ENCODE measurements at regions not wholly inside any gene's neighbourhood (a gene's known extent, or its start where the extent isn't known, plus 50 kb on each side); places are given as distances from the start of the nearest gene placed in this dataset.

- H4K20me1 ChIP-seq (ENCODE audit: control insufficient read depth, insufficient read depth, insufficient read length) = no peaks in the 10 kb centered on the region
- TF ChIP-seq, protein P1, sequence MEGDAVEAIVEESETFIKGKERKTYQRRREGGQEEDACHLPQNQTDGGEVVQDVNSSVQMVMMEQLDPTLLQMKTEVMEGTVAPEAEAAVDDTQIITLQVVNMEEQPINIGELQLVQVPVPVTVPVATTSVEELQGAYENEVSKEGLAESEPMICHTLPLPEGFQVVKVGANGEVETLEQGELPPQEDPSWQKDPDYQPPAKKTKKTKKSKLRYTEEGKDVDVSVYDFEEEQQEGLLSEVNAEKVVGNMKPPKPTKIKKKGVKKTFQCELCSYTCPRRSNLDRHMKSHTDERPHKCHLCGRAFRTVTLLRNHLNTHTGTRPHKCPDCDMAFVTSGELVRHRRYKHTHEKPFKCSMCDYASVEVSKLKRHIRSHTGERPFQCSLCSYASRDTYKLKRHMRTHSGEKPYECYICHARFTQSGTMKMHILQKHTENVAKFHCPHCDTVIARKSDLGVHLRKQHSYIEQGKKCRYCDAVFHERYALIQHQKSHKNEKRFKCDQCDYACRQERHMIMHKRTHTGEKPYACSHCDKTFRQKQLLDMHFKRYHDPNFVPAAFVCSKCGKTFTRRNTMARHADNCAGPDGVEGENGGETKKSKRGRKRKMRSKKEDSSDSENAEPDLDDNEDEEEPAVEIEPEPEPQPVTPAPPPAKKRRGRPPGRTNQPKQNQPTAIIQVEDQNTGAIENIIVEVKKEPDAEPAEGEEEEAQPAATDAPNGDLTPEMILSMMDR (conservative IDR thresholded peaks at IDR 0.05) = no peak
- no peaks in the 10 kb centered on the region for H3K79me1 ChIP-seq (ENCODE audit: insufficient read depth, low read depth, low read length, poor library complexity, severe bottlenecking)
- H3K4me1 ChIP-seq (ENCODE audit: insufficient read depth, low read length) = no peaks in the 10 kb centered on the region
- no peaks in the 10 kb centered on the region for H3K27me3 ChIP-seq (ENCODE audit: insufficient read depth, low read length)
- H3K9me3 ChIP-seq (ENCODE audit: control insufficient read depth, low read depth, low read length) = no peaks in the 10 kb centered on the region
- no peak overlapping the region for H3K14ac ChIP-seq (ENCODE audit: insufficient read depth, low read length)
- no peak overlapping the region for H3K4ac ChIP-seq (ENCODE audit: low read depth, low read length)
- no peak overlapping the region for H4K91ac ChIP-seq (ENCODE audit: insufficient read length, low read depth, low read length)
- no peak overlapping the region for H2BK5ac ChIP-seq (ENCODE audit: insufficient read length, low read length)
- H3K27me3 Mint-ChIP-seq (ENCODE audit: low read depth) = no peaks in the 10 kb centered on the region
- H2BK20ac ChIP-seq (ENCODE audit: low read depth, low read length, poor library complexity, severe bottlenecking) = no peak overlapping the region
- H3K56ac ChIP-seq (ENCODE audit: insufficient read length, low read depth, low read length) = no peak overlapping the region
- H3K4me2 ChIP-seq (ENCODE audit: insufficient read depth, insufficient read length, low read length) = no peak overlapping the region
- H3K9me3 Mint-ChIP-seq = peaks cover 0 to 3% of the 10 kb centered on the region in 2 experiments; a peak in 1 of 5 replicates
- no peak overlapping the region for H3K23ac ChIP-seq (ENCODE audit: insufficient read length, low read depth, low read length)
- no peak overlapping the region for H3K27ac ChIP-seq (ENCODE audit: insufficient read length, low read depth, low read length)
- H2BK120ac ChIP-seq (ENCODE audit: low read depth, low read length, poor library complexity, severe bottlenecking) = no peak overlapping the region
- H3K4me3 Mint-ChIP-seq = no peak overlapping the region
- H3K23me2 ChIP-seq (ENCODE audit: insufficient read length, low read depth, low read length, poor library complexity, severe bottlenecking) = no peaks in the 10 kb centered on the region
- WGBS (ENCODE audit: extremely low coverage, insufficient read length, low lambda C conversion rate) = no CpG with 5 or more reads among the region's 2 CpGs
- no peak overlapping the region for H3K9ac ChIP-seq (ENCODE audit: extremely low read depth, insufficient read length, low read length)
- peaks cover 0 to 2% (median 0%) of the 10 kb centered on the region in 3 experiments; a peak in 1 of 7 replicates for H3K36me3 Mint-ChIP-seq (ENCODE audit: insufficient read depth in 1 of 3, low read depth in 3 of 3)
- no peak overlapping the region for H2BK12ac ChIP-seq (ENCODE audit: insufficient read length, low read depth, low read length)
- no peak overlapping the region for H2AFZ ChIP-seq (ENCODE audit: low read length)
- no peak overlapping the region for H4K5ac ChIP-seq (ENCODE audit: insufficient read length, low read depth, low read length)
- H2AK5ac ChIP-seq (ENCODE audit: insufficient read length, low read length) = no peak overlapping the region
- H3K18ac ChIP-seq (ENCODE audit: insufficient read length, low read depth, low read length) = no peak overlapping the region
- no peak overlapping the region for H3K27ac Mint-ChIP-seq
- no peak overlapping the region for H2BK15ac ChIP-seq (ENCODE audit: low read depth, low read length)
- H4K8ac ChIP-seq (replicated peaks; ENCODE audit: insufficient read length, low read depth, low read length) = no peak overlapping the region
- H3K79me2 ChIP-seq (ENCODE audit: insufficient read depth, low read length) = no peaks in the 10 kb centered on the region
- no peak overlapping the region for H3T11ph ChIP-seq (ENCODE audit: low read length)
- H3K4me1 Mint-ChIP-seq = no peaks in the 10 kb centered on the region
- DNase-seq = no peak
These were observed 1420.4 kb upstream of the PRMT6 start for GRCh38 chr1:105636052-105636451.

All from H9 (cell line).